Epithelial cell of proximal tubule (primary cell): ENCODE measurements at regions not wholly inside any gene's neighbourhood (a gene's known extent, or its start where the extent isn't known, plus 50 kb on each side); places are given as distances from the start of the nearest gene placed in this dataset.
A peak's percentile ranks its signal among the peaks of the same experiment; 100 is the strongest.
"Not testable (repeated sequence)": the region's sequence is repeated elsewhere in the genome, so short reads cannot be mapped to it uniquely, and the experiment has no call there.

Experiments
- DNase-seq: peaks from one replicate; pipeline ENCODE4 v3.0.0-alpha.2; 2011; ENCODE audit warnings: low read depth
- H3K4me3 ChIP-seq: 2 replicates; pipeline ENCODE4 v1.5.1; 2011; ENCODE audit warnings: low read depth, mild to moderate bottlenecking, low read length
- TF ChIP-seq, protein P1 (sequence below): conservative IDR thresholded peaks from 2 replicates; pipeline ENCODE4 v1.5.1; 2012; ENCODE audit warnings: low read depth, mild to moderate bottlenecking, low read length

DNA sequence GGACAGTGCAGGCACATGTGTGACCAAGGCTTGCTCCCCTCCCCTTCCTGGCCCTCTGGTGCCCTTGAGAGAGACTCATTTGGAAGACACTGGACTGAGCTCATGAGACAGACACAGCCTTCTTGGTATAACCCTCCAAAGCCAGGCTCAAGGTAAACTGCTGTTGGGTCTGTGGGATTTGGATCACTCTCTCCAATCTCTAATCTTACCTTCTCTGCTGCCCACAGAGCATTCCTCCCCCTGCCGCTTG is 105.0 kb upstream of the MAMLD1 start:
- DNase-seq: no peak
- TF ChIP-seq, protein P1, sequence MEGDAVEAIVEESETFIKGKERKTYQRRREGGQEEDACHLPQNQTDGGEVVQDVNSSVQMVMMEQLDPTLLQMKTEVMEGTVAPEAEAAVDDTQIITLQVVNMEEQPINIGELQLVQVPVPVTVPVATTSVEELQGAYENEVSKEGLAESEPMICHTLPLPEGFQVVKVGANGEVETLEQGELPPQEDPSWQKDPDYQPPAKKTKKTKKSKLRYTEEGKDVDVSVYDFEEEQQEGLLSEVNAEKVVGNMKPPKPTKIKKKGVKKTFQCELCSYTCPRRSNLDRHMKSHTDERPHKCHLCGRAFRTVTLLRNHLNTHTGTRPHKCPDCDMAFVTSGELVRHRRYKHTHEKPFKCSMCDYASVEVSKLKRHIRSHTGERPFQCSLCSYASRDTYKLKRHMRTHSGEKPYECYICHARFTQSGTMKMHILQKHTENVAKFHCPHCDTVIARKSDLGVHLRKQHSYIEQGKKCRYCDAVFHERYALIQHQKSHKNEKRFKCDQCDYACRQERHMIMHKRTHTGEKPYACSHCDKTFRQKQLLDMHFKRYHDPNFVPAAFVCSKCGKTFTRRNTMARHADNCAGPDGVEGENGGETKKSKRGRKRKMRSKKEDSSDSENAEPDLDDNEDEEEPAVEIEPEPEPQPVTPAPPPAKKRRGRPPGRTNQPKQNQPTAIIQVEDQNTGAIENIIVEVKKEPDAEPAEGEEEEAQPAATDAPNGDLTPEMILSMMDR: no peak

DNA sequence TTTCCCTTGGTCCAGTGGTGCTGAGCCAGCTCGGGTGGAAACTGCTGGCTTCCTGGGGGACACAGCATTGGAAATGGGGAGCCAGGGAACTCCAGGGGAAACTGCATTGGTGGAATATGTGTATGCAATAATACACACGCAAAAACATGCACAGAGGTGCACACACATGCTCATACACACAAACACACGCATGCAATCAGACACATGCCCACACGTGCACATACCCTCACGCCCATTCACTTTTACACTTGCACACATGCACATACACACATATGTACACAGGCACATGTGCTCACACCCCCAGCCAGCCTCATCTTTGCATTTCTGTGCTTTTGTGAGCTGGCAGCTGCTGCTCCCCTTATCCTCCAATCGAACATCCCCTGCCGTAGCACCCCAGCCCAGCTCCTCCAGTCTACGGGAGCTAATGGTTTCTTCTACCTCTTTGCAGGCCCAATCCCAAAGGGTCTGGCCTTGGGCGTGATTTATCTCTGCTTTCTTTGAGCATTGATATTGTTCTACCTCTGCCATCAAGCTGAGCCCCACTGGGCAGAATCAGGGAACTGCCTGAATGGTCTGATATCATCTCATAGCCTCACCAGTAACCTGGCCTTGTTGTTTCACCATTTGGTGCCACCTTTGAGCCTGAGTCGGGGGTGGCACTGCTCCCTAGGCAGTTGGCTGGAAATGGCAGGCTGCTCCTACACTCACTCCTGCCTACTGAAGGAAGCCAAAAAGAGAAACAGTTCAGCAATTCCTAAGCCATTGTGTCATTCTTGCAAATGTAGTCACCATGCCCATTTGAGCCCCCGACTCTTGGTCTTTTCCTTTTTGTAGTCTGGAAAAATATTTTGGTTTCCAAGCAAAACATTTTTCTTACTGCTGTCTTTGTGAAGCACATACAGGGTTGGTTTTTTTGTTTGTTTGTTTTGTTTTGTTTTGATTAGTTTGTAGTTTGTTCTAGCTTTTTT is 104.4 kb upstream of the MAMLD1 start:
- TF ChIP-seq, protein P1: no peak
- no peak overlapping the region for H3K4me3 ChIP-seq
- no peak for DNase-seq

More for the DNA sequence above, 105.0 kb upstream of the MAMLD1 start:
- no peak overlapping the region for H3K4me3 ChIP-seq

DNA sequence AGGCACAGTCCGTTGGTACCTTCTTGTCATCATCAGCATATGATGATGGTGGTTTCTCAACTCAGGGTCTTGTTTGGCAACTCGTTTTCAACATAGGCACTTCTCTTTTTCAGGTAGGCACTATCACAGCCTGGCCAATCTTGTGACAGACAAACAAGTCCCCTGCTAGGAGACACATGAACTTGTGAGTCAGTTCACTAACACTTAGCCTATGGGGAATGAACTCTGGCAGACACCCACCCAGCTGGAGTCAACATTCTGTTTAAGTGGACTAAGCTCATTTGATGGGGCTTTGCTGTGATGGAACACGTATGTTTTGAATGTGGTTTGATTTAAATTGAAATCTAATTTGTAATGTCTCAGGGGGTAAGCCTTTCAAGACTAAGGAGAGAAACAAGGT is 100.7 kb upstream of the MAMLD1 start:
- DNase-seq: no peak
- TF ChIP-seq, protein P1: no peak
- H3K4me3 ChIP-seq: no peak overlapping the region

DNA sequence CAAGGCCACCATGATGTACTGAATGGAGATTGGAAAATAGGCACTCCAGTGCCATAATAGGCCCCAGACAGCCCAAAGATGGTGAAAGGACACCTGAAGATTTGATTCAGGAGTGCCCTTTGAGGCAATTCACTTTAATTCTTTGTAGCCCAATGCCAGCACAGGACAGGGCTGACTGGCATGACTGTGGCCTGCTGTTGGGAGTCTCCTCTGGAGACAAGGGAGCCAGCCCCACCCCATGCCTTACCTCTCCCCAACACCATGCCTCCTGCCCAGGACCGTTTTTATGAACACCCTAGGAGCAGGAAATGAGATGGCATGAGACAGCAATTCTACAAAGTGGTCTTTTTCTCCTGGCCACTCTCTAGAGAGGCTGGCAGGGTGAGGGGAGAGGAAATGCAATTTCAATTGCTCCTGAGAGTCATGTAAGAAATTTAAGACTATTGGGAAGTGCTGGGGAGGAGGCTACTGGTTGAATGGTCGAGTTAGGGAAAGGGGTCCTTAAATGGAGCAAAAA is 94.2 kb upstream of the MAMLD1 start:
- DNase-seq: no peak
- H3K4me3 ChIP-seq: no peak overlapping the region
- TF ChIP-seq, protein P1: no peak

DNA sequence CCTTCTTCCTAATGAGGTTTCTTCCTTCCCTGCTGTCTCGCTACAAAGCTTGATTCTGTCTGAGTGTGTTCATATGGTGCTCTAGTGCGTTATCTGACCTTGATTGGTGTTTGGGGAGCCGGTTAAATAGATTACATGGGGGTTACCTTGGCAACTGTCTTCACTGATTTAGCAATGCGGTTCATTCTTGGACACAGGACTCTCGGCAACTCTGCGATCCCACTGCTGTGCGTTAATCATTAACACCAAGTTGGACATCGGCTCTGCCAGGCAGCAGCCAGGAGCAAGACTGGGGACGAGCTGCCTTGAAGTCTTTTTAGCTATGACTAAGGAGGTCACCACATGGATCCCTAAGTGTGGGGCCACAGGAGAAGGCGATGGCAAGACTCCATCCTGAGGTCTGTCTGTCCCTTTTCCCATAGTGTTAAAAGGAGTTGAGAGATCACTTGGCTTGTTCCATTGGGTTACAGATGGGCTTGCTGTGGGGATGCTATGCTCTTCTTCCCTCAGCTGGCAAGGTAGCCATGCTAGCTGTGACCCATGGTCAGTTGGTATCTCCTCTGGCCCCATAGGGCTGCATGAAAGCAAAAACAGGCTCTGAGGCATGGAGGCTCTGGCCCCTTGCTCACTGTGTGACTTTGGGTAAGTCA is 93.4 kb upstream of the MAMLD1 start:
- no peak overlapping the region for H3K4me3 ChIP-seq
- peak; percentile 57 for DNase-seq
- TF ChIP-seq, protein P1: no peak

DNA sequence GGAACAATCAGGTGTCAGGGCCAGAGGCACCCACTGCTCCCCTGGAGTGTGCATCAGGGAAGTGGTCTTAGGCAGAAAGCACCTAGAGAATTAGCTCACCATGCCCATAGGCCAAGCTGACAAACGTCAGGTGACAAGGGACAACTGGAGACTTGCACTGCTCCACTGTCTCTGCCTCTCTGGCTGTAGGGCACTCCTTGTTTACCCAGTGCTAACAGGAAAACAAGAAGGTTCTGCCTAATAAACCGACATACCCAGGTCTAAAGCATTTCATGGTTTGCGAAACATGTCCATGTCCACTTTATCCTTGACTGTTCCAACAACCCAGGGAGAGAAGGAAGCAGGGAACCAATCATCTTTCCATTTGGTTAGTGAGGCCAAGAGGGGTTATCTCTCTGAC is 92.5 kb upstream of the MAMLD1 start:
- DNase-seq: no peak
- TF ChIP-seq, protein P1: no peak
- H3K4me3 ChIP-seq: no peak overlapping the region

DNA sequence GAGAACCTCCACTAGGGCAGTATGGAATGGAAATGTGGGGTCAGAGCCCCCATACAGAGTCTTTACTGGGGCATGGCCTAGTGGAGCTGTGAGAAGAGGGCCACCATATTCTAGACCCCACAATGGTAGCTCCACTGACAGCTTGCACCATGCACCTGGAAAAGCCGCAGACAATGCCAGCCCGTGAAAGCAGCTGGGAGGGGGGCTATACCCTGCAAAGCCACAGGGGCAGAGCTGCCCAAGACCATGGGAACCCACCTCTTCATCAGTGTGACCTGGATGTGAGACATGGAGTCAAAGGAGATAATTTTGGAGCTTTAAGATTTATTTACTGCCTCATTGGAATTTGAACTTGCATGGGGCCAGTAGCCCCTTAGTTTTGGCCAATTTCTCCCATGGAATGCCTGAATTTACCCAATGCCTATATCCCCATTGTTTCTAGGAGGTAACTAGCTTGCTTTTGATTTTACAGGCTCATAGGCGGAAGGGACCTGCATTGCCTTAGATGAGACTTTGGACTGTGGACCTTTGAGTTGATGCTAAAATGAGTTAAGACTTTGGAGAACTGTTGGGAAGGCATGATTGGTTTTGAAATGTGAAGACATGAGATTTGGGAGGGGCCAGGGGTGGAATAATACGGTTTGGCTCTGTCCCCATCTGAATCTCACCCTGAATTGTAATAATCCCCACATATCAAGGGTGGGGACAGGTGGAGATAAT is 89.4 kb upstream of the MAMLD1 start:
- DNase-seq, H3K4me3 ChIP-seq: not testable (repeated sequence)
